Muscle layer of colon (tissue), 2 donors: ENCODE measurements at regions not wholly inside any gene's neighbourhood (a gene's known extent, or its start where the extent isn't known, plus 50 kb on each side); places are given as distances from the start of the nearest gene placed in this dataset.
"Not testable (repeated sequence)": the region's sequence is repeated elsewhere in the genome, so short reads cannot be mapped to it uniquely, and the experiment has no call there.

ENCODE experiments used
- H3K27ac ChIP-seq: one replicate; pipeline ENCODE4 v1.7.0; 2013; ENCODE audit warnings: low read depth, mild to moderate bottlenecking, low read length, moderate library complexity
- H3K27me3 ChIP-seq, 2 donors: one replicate each; pipeline ENCODE4 v1.7.0; 2013; ENCODE audit warnings: low read length in 2 of 2, mild to moderate bottlenecking in 2 of 2; ENCODE audit not compliant: insufficient read depth in 2 of 2, control insufficient read depth in 1 of 2
- H3K36me3 ChIP-seq: one replicate; pipeline ENCODE4 v1.7.0; 2013; ENCODE audit warnings: mild to moderate bottlenecking, low read length; ENCODE audit not compliant: insufficient read depth
- H3K4me1 ChIP-seq: one replicate; pipeline ENCODE4 v1.7.0; 2013; ENCODE audit warnings: mild to moderate bottlenecking, low read length; ENCODE audit not compliant: insufficient read depth
- H3K4me3 ChIP-seq, 2 donors: one replicate each; pipeline ENCODE4 v1.7.0; 2013; ENCODE audit warnings: low read length in 2 of 2, low read depth in 1 of 2, mild to moderate bottlenecking in 1 of 2, moderate library complexity in 1 of 2
- H3K9ac ChIP-seq: one replicate; pipeline ENCODE4 v1.7.0; 2013; ENCODE audit warnings: low read length
- H3K9me3 ChIP-seq: one replicate; pipeline ENCODE4 v1.7.0; 2013; ENCODE audit warnings: mild to moderate bottlenecking, low read length
- donor health status: abdominal sarcoma.
- donor health status: Adenocarcinoma of cecum.

GRCh38 chr5:104048231-104048630 is 485.6 kb upstream of the NUDT12 start:
- Histone ChIP-seq H3K36me3 (no peaks in the 10 kb centered on the region), H3K27ac (no peak overlapping the region), H3K9ac (no peak overlapping the region), H3K4me3 (no peak overlapping the region), H3K4me1 (no peaks in the 10 kb centered on the region), H3K27me3 (no peaks in the 10 kb centered on the region), H3K9me3 (no peaks in the 10 kb centered on the region)

DNA sequence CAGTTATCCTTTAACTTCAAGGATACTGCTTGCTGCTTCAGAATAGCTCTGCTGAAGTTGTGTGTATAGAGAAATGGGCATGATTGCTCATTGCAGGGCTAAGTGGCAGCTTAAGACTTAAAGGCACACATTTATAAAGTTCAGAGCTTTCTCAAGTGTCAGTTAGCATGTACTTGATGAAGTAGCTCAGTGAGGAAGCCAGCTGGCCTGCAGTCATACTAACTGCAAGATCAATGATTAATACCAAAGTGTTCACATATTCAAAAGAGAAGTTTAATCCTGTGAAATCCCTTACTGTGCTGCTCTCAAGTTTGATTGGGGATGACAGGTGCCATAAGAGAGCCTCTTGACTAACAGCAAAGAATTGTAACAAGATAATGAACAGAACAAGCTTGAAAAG is 483.4 kb upstream of the NUDT12 start:
- no peaks in the 10 kb centered on the region for H3K27me3 ChIP-seq
- H3K9me3 ChIP-seq = no peaks in the 10 kb centered on the region
- H3K36me3 ChIP-seq = no peaks in the 10 kb centered on the region
- no peaks in the 10 kb centered on the region for H3K4me1 ChIP-seq
- no peak overlapping the region for H3K4me3 ChIP-seq
- H3K27ac ChIP-seq = no peak overlapping the region
- no peak overlapping the region for H3K9ac ChIP-seq

DNA sequence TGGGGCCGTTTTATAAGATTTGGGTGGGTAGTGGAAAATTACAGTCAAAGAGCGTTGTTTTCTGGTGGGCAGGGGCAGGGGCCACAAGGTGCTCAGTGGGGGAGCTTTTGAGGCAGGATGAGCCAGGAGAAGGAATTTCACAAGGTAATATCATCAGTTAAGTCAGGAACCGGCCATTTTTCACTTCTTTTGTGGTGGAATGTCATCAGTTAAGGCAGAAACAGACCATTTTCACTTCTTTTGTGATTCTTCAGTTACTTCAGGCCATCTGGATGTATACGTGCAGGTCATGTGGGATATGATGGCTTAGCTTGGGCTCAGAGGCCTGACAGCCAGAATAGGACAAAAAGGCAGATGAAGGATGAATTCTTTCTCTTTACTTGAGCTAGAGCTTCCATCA is 477.3 kb upstream of the NUDT12 start:
- not testable (repeated sequence) for H3K27ac ChIP-seq, H3K9me3 ChIP-seq, H3K4me1 ChIP-seq, H3K9ac ChIP-seq, H3K4me3 ChIP-seq, H3K27me3 ChIP-seq, H3K36me3 ChIP-seq

- not testable (repeated sequence) for H3K4me1 ChIP-seq, H3K36me3 ChIP-seq, H3K27me3 ChIP-seq, H3K4me3 ChIP-seq, H3K9ac ChIP-seq, H3K9me3 ChIP-seq, H3K27ac ChIP-seq
These were observed 474.5 kb upstream of the NUDT12 start for GRCh38 chr5:104037136-104037535.

DNA sequence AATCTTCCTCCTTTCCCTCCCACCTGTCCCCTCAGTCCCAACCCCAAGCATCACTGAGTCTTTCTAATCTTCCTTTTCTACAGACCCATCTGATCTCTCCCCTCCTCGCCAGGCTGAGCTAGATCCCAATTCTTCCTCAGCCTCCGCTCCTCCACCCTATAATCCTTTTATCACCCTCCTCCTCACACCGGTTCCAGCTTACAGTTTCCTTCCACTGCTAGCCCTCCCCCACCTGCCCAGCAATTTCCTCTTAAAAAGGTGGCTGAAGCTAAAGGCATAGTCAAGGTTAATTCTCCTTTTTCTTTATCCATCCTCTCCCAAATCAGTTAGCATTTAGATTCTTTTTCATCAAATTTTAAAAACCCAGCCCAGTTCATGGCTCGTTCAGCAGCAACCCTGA is 470.6 kb upstream of the NUDT12 start:
- H3K4me1 ChIP-seq, H3K27ac ChIP-seq: not testable (repeated sequence)

GRCh38 chr5:104024538-104024937 is 461.9 kb upstream of the NUDT12 start:
- H3K36me3 ChIP-seq = no peaks in the 10 kb centered on the region
- H3K4me1 ChIP-seq = no peaks in the 10 kb centered on the region
- H3K27ac ChIP-seq = no peak overlapping the region
- H3K4me3 ChIP-seq = no peak overlapping the region
- no peak overlapping the region for H3K9ac ChIP-seq
- no peaks in the 10 kb centered on the region for H3K27me3 ChIP-seq
- H3K9me3 ChIP-seq = no peaks in the 10 kb centered on the region

More for the DNA sequence above, 470.6 kb upstream of the NUDT12 start:
- H3K9ac ChIP-seq, H3K9me3 ChIP-seq, H3K4me3 ChIP-seq, H3K36me3 ChIP-seq, H3K27me3 ChIP-seq: not testable (repeated sequence)

DNA sequence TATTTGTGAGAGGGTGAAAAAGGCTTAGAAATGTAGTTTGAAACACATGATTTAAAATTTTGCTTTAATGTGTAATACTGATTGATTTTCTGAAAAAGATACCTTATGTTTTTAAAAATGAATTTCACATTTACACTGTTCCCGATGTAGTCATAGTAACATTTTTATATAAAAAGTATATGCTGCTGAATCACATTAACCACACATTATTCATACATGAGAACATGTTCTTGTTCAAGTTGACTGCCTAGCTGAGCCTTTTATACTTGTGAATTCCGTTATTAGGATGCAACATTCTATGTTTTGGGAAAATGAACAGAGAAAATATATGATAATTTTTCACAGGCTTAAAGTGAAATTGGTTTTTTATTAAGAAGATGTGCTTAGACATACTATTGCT is 461.1 kb upstream of the NUDT12 start:
- no peaks in the 10 kb centered on the region for H3K36me3 ChIP-seq
- H3K9me3 ChIP-seq = no peaks in the 10 kb centered on the region
- no peaks in the 10 kb centered on the region for H3K4me1 ChIP-seq
- H3K9ac ChIP-seq = no peak overlapping the region
- H3K27me3 ChIP-seq = no peaks in the 10 kb centered on the region
- no peak overlapping the region for H3K27ac ChIP-seq
- H3K4me3 ChIP-seq = no peak overlapping the region

DNA sequence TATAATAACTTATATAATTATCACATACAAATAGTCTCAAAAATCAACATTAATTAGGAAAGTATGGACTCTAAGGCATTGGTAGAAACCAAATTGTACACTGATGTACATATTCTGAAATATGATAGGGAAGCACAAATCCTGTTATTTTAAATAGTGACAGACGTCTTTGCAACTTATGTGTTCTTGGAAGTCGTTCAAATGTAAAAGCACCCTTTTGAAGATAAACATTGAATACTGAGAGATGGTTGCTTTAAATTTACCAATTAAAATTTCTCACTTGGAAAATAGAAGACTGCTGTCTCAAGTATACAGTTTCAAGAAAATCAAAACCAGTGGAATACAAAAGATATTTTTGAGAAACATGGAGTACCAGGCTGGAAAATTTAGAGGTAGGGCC is 457.4 kb upstream of the NUDT12 start:
- no peaks in the 10 kb centered on the region for H3K36me3 ChIP-seq
- no peaks in the 10 kb centered on the region for H3K9me3 ChIP-seq
- H3K4me3 ChIP-seq = no peak overlapping the region
- H3K4me1 ChIP-seq = no peaks in the 10 kb centered on the region
- H3K27ac ChIP-seq = no peak overlapping the region
- H3K27me3 ChIP-seq = no peaks in the 10 kb centered on the region
- H3K9ac ChIP-seq = no peak overlapping the region

DNA sequence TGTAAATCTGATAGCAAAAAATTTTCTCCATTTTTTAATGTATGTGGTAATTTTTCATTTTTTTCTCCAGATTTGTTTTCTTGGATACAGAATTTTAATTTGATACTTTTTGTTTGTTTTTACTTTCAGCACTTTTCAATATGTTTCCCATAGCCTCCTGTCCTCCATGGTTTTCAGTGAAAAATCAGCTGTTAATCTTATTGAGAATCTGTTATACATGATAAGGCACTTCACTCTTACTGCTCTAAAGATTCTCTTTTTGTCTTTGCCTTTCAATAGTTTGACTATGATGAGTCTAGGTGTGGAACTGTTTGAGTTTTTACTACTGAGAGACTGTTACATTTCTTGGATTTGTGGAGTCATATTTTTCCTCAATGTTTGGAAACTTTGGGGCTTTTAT is 455.7 kb upstream of the NUDT12 start:
- H3K9me3 ChIP-seq = no peaks in the 10 kb centered on the region
- no peak overlapping the region for H3K4me3 ChIP-seq
- no peak overlapping the region for H3K9ac ChIP-seq
- no peaks in the 10 kb centered on the region for H3K4me1 ChIP-seq
- no peaks in the 10 kb centered on the region for H3K27me3 ChIP-seq
- no peaks in the 10 kb centered on the region for H3K36me3 ChIP-seq
- H3K27ac ChIP-seq = no peak overlapping the region

GRCh38 chr5:104016646-104017045 is 454.1 kb upstream of the NUDT12 start:
- Histone ChIP-seq H3K36me3 (no peaks in the 10 kb centered on the region), H3K4me1 (no peaks in the 10 kb centered on the region), H3K9ac (no peak overlapping the region), H3K27ac (no peak overlapping the region), H3K4me3 (no peak overlapping the region), H3K27me3 (no peaks in the 10 kb centered on the region), H3K9me3 (no peaks in the 10 kb centered on the region)

GRCh38 chr5:104015765-104016164 is 453.2 kb upstream of the NUDT12 start:
- Histone ChIP-seq H3K4me1 (no peaks in the 10 kb centered on the region), H3K9ac (no peak overlapping the region), H3K27ac (no peak overlapping the region), H3K9me3 (no peaks in the 10 kb centered on the region), H3K36me3 (no peaks in the 10 kb centered on the region), H3K4me3 (no peak overlapping the region), H3K27me3 (no peaks in the 10 kb centered on the region)

DNA sequence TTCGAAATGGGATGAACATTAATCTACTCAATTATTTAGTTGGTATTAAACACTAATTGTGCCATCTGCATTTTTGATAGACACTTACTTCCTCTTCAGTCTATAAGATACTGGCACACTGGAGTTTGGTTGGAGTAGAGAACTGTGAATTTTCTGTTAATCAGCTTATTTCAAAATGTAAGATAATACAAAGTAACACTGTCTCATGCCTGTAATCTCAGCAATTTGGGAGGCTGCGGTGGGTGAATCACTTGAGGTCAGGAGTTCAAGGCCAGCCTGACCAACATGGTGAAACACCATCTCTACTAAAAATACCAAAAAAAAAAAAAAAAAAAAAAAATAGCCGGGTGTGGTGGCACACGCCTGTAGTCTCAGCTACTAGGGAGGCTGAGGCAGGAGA is 440.2 kb upstream of the NUDT12 start:
- H3K4me1 ChIP-seq, H3K27ac ChIP-seq, H3K9ac ChIP-seq, H3K27me3 ChIP-seq, H3K4me3 ChIP-seq, H3K36me3 ChIP-seq, H3K9me3 ChIP-seq: not testable (repeated sequence)

DNA sequence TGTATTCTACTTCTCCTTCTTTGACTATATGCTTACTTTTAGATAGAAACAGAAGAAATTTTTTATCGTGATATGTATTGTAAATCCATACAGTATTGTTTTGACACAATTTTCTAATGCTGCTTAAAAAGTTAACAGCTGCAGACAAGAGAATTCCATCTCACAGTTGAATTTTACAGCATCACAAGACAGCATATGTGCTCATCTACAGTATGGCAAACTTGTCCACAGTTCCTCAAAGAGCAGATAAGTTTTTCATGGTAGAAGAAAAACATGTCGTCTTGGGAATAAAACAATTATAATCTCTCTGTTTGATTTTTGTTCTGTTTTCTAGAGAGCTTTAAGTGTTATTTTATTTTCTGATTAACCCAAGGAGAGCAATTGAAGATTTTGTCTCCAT is 438.5 kb upstream of the NUDT12 start:
- no peak overlapping the region for H3K27ac ChIP-seq
- H3K27me3 ChIP-seq = no peaks in the 10 kb centered on the region
- H3K9ac ChIP-seq = no peak overlapping the region
- H3K4me3 ChIP-seq = no peak overlapping the region
- no peaks in the 10 kb centered on the region for H3K9me3 ChIP-seq
- H3K4me1 ChIP-seq = no peaks in the 10 kb centered on the region
- H3K36me3 ChIP-seq = no peaks in the 10 kb centered on the region
